Medulla oblongata (tissue), 1 donor: ENCODE measurements at regions not wholly inside any gene's neighbourhood (a gene's known extent, or its start where the extent isn't known, plus 50 kb on each side); places are given as distances from the start of the nearest gene placed in this dataset.

Experiments
- DNase-seq: peaks from one replicate; pipeline ENCODE4 v3.0.0-alpha.2; 2015; ENCODE audit errors: extremely low spot score

DNA sequence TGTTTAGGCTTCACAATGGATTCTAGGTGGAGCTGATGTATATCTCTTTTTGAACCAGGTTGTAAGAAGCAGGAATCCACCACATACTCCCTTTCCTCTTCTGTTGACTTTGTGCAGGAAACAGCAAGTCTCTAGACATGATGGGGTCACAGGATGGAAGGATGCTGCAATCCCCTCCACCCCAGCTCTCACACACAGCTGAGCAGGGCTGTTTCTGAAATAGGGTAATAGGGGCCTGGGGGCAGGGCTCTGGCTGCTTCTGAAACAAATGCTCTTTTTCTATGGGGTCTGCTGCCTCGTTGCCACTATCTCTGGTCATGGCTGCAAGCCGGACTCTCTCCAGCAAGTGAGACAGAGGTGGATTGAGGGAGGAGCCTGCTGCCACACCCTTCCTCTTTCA is 148.9 kb downstream of the SOX11 start:
- no peak for DNase-seq

DNA sequence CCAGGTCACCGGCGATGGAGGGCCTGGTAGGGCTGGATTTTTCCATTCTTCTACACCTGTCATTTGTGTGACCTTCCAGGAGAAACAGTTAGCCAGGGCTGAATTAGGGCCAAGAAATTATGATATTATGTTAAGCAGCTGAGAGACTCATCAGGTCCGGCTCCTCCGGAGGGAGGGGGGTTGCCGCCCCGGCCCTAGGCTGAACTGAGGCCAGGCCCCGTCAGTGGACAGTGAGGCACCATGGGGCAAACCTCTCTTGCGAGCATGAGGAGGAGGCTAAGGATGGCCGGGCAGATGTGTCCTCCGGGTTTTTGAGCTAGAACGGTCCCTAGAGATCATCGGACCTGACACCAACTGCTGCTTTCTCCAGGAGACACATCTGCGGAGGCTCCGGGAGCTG is 150.1 kb downstream of the SOX11 start:
- DNase-seq, result no peak

DNA sequence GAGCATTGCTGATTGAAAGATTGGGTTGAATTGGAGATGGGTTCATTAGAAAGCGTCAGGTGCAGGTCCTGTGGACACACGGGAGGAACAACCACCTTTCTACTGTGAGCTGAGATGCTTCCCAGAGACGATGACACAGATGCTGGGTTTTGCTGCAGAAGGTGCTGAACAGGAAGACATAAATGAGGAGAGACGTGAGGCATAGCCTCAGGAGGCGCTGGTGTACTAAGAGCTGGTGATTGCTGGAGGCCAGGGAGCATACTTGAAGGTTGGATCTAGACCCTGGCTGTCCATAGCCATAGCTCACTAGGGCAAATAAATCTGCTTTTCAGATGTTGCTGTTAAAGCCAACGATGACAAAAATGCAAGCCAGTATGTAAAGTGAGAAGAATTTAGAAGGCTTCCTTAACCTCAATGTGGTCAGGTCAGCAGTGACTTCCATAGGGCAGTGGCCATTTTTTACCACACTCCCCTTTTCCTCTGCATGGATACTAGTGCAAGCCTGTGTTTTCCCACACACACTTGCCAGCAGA is 153.7 kb downstream of the SOX11 start:
- DNase-seq, result no peak

DNA sequence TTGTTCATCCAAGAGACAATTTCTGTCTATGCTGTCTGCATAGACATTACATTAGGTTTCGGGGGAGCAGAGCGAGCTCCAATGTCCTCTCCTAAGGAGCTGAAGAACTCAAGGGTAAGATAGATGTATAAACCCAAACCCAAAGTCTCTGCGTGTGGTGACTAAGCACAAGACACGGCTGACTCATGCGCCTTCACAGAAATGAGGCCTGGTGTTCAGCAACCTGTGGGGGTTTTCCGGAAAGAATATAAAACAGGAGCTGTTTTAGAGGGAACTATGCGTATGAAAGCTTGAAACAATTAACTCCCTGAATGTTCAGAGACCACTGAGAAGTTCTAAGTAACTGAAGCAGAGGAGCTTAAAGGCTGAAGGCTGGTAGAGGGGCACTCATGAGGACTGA is 154.7 kb downstream of the SOX11 start:
- DNase-seq, result no peak

DNA sequence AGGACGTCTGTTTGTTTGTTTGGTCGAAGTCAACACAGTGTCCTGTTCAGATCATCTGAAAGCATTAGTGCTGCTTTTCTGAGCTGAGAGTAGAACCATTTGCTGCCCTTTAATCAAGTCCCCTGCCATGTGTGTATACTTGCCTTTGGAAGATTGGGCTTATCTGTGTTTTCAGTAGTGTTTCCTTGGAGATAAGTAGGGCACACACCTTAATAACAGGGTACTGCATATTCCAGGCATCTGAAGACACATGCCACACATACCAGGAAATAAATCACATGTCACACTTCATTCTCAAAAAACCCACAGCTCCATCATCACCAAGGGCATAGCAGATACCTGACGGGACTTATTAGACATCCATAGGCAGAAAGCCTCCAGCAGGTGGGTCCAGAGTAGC is 157.4 kb downstream of the SOX11 start:
- DNase-seq, result no peak

DNA sequence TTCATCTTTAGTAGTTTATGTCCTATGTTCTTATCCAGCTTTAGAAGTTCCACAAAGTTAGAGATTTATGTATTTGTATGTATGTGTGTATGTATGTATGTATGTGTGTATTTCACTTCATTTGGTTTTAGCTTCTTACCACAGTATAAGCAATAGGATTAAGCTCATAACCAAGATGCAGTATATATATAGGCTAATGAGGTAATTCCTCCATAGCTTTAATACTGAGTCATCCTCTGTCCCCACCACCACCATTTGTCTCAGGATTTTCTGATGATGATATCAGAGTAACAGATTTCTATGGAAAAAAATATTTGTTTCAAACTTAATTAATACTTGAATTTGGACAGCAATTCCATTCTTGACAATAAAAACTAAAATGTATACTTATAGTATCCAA is 159.2 kb downstream of the SOX11 start:
- no peak for DNase-seq

DNA sequence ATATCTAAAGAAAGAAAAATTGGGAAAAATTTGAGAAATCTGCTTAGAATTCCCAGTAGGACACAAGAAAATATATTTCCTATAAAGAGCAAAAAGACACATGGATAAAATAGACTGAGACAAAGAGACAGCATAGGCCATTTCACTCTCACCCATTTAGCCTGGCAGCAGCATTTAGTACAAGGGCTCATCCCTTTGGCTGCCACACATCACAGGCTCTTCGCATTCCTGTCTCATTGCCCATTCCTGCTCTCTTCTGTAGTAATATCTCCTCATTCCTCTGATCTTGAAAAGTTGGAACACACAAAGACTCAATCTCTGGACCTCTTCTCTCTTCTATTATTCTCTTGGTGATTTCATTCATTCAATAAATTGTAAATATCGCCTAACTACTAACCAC is 162.6 kb downstream of the SOX11 start:
- no peak for DNase-seq

DNA sequence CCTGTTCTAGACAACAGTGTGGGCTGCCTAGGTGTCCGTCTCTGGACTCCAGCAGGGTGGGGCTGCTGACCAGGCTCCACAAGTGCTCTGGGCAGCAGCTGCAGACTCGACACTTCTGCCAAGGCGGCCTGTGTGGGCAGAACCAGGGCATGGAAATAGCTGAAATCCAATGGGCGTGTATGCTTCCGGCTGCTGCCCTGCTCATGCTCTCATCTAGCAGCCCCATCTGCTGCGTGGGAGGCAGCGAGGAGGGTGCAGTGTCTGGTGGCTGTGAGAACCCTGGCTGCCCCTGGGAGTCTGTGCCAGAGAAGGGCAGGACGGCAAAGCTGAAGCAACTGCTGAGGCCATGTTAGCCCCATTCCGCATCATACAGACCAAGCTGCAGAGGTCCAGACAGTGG is 174.9 kb downstream of the SOX11 start:
- no peak for DNase-seq

DNA sequence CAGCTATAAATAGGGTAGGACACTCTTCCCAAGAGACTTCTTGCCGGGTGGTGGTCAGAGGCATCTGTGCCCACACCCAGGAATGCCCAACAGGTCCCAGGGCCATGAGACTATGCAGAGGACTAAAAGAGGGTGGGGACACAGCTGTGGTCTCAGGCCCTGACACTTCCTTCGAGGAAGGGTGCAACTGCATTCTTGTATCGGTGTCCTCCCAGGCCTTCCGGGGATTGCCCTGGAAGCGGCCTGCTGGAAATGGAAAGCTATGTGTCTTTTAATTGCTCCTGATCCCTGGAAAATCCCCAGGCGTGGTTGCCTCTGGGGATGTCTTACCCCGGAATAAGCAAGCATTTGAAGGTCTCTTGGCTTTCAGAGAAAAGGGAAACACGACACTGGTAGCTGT is 176.7 kb downstream of the SOX11 start:
- no peak for DNase-seq

DNA sequence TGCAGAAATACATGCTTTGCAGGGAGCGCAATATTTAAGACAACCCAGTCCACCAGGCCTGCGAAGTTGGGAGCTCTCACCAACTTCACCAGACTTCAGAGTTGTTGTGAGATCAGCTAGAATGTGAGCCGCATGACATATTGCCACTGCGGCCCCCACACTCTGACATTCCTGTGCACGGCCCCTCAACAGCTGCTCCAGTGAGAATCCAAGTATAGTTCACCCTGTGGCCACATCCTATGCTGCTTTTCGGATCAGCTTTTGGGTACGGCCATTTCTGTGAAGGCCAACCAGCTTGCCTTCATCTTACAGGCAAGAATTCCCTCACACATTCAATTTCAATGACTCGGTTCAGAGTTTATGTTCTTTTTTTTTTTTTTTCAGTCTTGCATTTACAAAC is 177.8 kb downstream of the SOX11 start:
- no peak for DNase-seq

DNA sequence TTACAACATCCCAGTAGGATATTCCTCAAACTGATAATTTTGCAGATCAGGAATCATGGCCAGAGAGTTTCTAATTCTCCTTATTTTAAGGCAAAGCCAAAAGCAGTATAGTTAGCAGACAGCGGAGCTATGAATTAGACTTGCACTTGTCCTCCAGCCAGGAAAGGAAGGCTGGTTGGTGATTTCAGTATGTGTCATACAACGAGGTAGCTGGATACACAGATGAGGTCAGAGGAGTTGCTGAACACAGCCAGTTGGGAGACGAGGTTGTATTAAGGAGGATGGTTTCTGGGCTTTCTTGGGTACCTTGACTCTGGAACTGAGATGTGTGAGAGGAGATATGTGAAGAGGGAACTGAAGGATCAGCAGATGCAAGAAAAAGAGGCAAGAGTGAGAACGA is 185.2 kb downstream of the SOX11 start:
- no peak for DNase-seq

DNA sequence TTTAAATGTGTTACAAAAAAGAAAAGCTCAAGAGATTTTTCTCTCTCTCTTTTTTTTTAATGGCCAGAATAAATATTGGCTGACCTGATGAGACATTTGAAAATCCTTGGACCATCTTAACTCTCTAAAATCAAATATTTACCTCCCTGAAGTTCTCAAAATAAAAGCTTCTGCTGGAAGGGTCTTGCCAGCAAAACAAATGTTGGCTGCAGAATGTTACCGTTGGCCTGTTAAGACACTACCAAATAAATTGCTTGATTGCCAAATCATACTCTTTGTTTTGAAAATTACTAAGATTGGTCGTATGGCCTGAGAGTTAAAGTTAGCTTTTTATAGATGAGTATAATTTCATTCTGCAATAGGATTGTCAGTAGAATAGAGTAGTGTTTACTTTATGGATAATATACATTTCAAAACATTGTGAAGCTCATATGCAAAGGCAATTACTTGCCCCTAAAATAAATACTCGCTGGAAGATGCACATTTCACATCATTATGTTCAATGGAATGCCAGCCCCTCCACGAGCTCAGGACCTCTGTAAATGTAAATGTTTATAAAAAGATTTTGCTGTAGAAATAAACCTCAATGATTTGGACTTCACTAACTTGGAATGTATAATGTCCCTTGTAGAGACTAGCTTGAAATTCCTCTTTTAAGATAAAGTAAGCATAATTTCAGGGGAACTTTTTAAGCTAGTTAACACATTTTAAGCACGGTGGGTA is 193.4 kb downstream of the SOX11 start:
- no peak for DNase-seq

DNA sequence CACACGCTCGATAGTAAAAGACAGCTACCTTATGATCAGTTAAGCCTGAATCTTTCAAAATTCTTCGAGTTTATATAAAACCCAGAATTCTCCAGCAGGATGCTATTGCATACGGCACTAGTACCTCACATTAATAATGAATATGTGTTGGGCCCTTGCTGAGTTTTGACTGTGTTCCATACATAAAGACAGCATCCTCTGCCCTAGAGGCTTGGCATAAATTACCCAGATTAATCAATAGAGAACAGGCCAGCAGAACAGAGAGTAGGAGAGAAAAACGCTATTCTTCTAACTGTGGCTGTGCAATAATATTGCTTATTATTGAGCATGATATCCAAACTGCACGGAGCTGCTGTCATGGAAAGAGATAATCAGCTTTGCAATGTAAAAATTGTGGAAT is 194.3 kb downstream of the SOX11 start:
- DNase-seq, result no peak

DNA sequence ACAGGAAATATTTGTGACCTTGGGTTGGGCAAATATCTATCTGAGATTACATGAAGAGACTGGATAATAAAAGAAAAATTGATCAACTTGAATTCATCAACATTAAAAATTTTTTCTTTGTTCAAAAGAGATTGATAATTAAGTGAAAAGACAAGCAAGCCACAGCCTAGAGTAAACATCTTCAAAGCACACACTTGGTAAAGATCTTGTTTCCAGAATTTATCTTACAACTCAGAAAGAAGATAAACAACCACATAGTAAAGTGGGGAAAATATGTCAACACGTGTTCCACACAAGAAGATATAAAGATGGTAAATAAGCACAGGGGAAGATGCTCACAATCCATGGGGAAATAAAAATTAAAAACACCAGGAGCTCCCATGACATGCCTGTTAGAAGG is 195.9 kb downstream of the SOX11 start:
- DNase-seq, result no peak

DNA sequence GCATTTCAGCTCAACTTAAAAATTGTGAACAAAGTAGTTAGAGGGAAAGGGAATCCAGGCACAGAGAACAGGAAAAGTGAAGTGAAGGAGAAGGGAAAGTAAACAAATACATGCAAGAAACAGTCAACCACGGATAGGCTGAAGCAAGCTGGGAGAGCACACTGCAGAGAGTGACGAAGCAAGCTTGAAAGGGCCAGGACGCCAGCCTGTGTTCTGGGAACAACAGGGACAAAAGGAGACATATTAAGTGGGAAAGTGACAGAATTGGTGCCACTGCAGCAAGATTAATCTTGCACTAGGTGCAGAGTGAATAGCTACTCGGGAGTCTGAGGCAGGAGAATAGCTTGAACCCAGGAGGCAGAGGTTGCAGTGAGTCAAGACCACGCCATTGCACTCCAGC is 197.3 kb downstream of the SOX11 start:
- no peak for DNase-seq

DNA sequence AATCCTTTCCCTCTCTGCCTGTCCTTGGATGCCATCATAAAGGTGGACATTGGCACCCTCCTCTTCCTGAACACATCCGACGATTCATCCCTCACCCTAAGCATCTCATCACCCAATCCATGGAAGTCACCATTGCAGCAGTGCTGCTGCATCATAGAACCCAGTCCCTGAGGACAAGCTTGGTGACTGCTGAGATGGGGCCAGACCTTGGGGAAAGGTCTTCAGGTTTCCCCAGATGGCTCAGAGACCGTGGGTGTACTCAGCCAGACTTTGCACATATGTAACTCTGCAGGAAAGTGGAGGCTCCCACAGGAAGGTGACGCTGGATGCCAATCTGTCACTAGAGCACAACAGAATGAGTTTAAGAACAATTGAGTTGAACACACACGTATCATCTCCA is 202.2 kb downstream of the SOX11 start:
- no peak for DNase-seq

DNA sequence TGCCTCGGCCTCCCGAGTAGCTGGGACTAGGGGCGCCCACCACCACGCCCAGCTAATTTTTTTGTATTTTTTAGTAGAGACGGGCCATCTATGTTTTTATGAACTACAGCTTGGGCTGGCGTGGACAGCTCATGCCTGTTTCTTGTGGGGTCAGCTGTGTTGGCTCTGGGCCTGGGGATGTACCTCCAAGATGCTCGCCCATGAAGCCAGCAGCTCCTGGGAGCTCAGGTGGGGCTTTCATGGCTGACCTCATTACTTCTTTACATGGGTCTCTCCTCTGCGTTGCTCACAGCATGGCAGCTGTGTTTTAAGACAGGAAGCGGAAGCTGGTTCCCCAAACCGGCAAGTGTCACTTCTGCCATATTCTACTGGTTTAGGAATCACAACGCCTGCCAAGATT is 203.1 kb downstream of the SOX11 start:
- DNase-seq, result no peak

DNA sequence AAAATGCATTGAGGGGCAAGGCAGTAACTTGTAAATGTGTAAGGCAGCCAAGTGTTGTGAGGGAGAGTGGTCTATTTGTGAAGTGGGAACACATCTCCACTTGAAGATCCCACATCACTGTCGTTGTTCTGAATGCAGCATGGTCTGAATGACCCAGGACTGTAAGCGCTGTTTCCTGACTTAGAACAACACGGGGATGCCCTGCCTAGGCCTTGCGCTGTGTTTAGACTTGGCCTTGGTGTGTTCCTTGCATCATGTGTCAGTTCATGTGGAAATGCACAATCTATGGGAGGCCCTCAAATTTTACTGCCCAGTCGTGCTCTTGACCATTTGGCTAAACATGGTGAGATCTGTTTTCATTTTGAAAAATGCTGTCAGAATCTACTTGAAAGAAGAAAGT is 205.1 kb downstream of the SOX11 start:
- DNase-seq, result no peak

DNA sequence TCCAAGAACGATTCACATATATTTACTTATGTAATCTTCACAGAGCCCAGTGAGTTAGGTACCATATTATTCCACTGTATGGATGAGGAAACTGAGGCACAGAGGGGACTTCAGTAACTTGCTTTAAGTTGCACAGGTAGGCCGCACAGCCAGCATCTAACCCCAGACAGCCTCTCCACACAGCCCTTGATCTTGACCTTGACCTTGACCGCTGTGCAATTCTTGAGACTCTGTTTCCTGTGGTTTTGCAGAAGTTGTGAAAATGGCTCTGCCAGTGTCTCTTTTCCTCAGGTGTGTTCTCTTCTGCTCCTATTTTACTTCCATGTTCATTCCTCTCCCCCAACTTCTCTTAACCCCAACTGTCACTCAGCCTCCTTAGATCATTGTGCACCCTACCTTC is 206.5 kb downstream of the SOX11 start:
- DNase-seq, result no peak

DNA sequence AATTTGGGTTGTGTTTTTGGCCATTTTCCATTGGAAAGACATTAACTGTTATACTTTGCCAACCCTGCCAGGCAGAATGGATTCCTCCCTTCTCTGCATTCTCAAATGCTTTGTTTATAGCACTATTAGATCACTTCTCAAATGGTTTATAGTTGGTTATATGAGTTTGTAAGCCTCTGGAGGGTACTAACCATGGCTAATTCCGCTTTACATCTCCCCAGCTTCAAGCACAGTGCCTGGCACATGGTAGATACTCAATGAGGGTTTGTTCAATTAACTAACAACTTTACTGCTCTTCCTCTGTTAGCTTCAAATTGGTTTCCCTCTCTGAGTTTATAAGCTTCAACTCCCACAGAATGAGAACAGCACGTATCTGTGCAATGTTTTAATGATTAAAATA is 213.5 kb downstream of the SOX11 start:
- DNase-seq, result no peak

DNA sequence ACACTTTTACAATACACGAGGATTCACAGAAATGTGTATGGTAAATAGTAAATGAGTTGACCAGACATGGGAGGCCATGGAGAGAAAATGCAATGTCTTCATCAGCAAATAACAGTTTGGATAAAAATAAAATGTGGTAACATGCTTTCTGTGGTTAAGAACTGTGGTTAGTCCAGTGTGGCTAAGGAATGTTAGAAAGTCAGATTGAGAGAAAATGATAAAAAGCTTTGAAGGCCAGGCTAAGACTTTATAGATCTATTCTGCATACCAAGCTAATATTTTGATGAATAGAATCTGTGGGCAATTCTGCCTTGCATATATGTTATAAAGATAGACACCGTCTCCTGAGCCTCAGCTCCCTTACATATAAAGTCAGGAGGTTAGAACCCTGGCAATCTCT is 215.9 kb downstream of the SOX11 start:
- no peak for DNase-seq

DNA sequence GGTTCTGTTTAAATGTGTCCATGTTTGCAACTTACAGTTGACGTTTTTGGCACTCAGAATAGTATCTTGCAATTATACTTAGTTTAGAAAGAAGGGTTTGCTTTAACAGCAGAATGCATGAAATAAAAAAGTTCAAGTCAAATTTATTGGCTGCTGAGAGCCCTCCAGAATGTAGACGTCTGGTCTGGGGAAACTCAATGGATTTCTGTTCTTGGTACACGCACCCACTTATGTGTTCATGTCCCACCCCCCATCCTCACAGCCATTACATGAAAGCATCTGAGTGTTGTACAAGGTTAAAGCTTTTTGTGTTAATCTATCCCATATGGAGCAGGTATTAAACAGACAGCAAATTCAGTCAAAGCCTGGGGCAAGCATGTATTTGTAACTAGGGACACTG is 219.5 kb downstream of the SOX11 start:
- DNase-seq, result no peak

DNA sequence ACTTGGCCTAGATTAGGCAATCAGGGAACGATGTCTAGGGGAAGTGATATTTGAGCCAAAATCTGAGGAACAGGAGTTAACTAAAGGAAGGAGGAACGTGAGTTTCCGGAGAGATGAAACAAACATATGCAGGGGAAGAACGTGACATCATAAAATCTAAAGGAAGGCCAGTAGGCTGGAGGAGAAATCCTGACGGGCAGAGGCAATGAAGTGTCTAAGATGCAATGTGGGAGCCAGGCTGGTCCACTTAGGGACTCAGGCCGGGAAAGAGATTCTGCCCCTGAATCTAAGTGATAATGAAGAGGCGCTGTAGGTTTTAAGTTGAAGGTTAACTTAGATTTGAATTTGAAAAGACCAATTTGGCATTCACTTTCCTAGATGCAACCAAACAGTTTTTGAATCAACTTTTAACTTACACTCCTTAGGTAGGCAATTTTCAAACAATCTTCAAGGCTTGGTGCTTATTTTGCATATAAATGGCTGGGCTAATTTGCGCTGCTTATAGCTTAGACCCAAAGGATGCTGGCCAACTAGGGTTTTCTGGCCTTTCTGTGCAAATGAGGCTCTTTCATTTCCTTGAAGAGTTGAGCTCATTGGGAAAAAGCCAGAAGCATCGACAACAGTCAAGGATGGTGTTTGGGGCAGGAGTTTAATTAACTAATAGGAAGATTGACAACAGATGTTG is 221.7 kb downstream of the SOX11 start:
- DNase-seq, result no peak
